Panc1 (cell line): ENCODE measurements at regions not wholly inside any gene's neighbourhood (a gene's known extent, or its start where the extent isn't known, plus 50 kb on each side); places are given as distances from the start of the nearest gene placed in this dataset.

Source experiments
- ATAC-seq: fragments of 200-7000 bp; cut with Tn5 transposase; 2 replicates; pipeline ENCODE4 v1.9.1; 2020; ENCODE audit warnings: mild to moderate bottlenecking, moderate library complexity
- BruUV-seq: library from RNA; stranded (reverse); fragments of 400-500 nt; replicated peaks from 2 replicates; lab custom pipeline; 2021; lab: Mats Ljungman, UMichigan
- CTCF ChIA-PET: fragments of 300-600 bp; sonication (Branson Sonifier 250); formaldehyde crosslinking; loops from one replicate; lab custom pipeline; 2022; ENCODE audit warnings: antibody characterized with exemption; lab: Charles Lee
- POLR2A ChIA-PET: fragments of 300-600 bp; sonication (Branson Sonifier 250); formaldehyde crosslinking; loops from one replicate; lab custom pipeline; 2022; ENCODE audit warnings: antibody characterized with exemption; lab: Charles Lee
- DNase-seq: peaks from one replicate; pipeline ENCODE4 v3.0.0-alpha.2; 2010; ENCODE audit warnings: low read depth, low spot score
- H3K27ac ChIP-seq: 2 replicates; pipeline ENCODE4 v1.5.1; 2011; ENCODE audit warnings: mild to moderate bottlenecking, low read length, inconsistent platforms
- H3K27me3 ChIP-seq: fragments of 200-500 bp; sonication (Bioruptor generic); 2 replicates; pipeline ENCODE4 v1.6.0; 2014; ENCODE audit warnings: low read length, inconsistent platforms; ENCODE audit not compliant: control insufficient read depth, insufficient read depth
- H3K36me3 ChIP-seq: fragments of 200-500 bp; sonication (Bioruptor generic); 2 replicates; pipeline ENCODE4 v1.5.1; 2014; ENCODE audit warnings: inconsistent platforms, mild to moderate bottlenecking, low read length, moderate library complexity; ENCODE audit not compliant: control insufficient read depth, insufficient read depth
- H3K4me1 ChIP-seq: 2 replicates; pipeline ENCODE4 v1.5.1; 2011; ENCODE audit warnings: inconsistent platforms, mild to moderate bottlenecking, low read length, moderate library complexity; ENCODE audit not compliant: control insufficient read depth, insufficient read depth
- H3K4me3 ChIP-seq, 2 experiments: 2 replicates each; pipeline ENCODE4 v1.5.1; 2011 to 2012; ENCODE audit warnings: low read depth in 2 of 2, low read length in 2 of 2, mild to moderate bottlenecking in 2 of 2, inconsistent platforms in 1 of 2, moderate library complexity in 1 of 2
- H3K9me3 ChIP-seq: fragments of 200-500 bp; sonication (Bioruptor generic); 2 replicates; pipeline ENCODE4 v1.5.1; 2014; ENCODE audit warnings: low read depth, mild to moderate bottlenecking, inconsistent platforms, low read length, moderate library complexity; ENCODE audit not compliant: control insufficient read depth, insufficient read depth
- POLR2AphosphoS5 ChIP-seq: IDR thresholded peaks from 2 replicates; pipeline ENCODE4 v1.6.1; 2012; ENCODE audit warnings: mild to moderate bottlenecking, low read depth, low read length, moderate library complexity
- SIN3A ChIP-seq: IDR thresholded peaks from 2 replicates; pipeline ENCODE4 v1.6.1; 2012; ENCODE audit warnings: low read depth, mild to moderate bottlenecking, low read length, moderate library complexity, borderline replicate concordance; ENCODE audit not compliant: insufficient read depth
- TCF7L2 ChIP-seq: IDR thresholded peaks from 2 replicates; pipeline ENCODE4 v1.6.1; 2011; ENCODE audit warnings: mild to moderate bottlenecking, low read depth, low read length, inconsistent platforms
- in situ Hi-C: cut with HindIII; loops from 2 replicates; pipeline ENCODE4 v1.10.0; 2016; ENCODE audit warnings: low sequenced_read_pairs, low pct_unique_long_range_greater_than_20kb
- intact Hi-C: fragments of 100-400 bp; cut with micrococcal nuclease; formaldehyde crosslinking; loops from one replicate; pipeline ENCODE4 v1.10.0; 2022; ENCODE audit not compliant: unreplicated experiment
- TF ChIP-seq, protein P1 (sequence below), 2 experiments: IDR thresholded peaks; 2 replicates each; pipeline ENCODE4 v1.6.1; 2011 to 2012; ENCODE audit warnings: low read depth in 2 of 2, control low read depth in 1 of 2, low read length in 1 of 2, mild to moderate bottlenecking in 1 of 2, moderate library complexity in 1 of 2; ENCODE audit not compliant: insufficient read depth in 1 of 2
- TF ChIP-seq, protein P2 (sequence below): fragments of 450-650 bp; IDR thresholded peaks from 2 replicates; pipeline ENCODE4 v1.5.1; 2017; ENCODE audit warnings: mild to moderate bottlenecking

DNA sequence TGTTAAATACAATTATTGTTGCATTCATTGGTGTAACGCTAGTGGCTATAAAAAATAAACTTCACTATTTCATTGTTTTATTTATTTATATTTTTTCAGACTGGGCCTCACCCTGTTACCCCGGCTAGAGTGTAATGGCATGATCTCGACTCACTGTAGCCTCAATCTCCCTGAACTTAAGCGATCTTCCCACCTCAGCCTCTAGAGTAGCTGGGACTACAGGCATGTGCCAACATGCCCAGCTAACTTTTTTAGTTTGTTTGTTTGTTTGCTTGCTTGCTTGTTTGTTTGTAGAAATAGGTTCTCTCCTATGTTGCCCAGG is 387.4 kb upstream of the PTBP2 start:
- in situ Hi-C loops (no loop called here), intact Hi-C loops (no loop called here)
- no peaks in the 10 kb centered on the region for H3K4me1 ChIP-seq
- no TSS peak for BruUV-seq
- ATAC-seq, result no peak
- no peak for TF ChIP-seq TCF7L2
- TF ChIP-seq, protein P1, sequence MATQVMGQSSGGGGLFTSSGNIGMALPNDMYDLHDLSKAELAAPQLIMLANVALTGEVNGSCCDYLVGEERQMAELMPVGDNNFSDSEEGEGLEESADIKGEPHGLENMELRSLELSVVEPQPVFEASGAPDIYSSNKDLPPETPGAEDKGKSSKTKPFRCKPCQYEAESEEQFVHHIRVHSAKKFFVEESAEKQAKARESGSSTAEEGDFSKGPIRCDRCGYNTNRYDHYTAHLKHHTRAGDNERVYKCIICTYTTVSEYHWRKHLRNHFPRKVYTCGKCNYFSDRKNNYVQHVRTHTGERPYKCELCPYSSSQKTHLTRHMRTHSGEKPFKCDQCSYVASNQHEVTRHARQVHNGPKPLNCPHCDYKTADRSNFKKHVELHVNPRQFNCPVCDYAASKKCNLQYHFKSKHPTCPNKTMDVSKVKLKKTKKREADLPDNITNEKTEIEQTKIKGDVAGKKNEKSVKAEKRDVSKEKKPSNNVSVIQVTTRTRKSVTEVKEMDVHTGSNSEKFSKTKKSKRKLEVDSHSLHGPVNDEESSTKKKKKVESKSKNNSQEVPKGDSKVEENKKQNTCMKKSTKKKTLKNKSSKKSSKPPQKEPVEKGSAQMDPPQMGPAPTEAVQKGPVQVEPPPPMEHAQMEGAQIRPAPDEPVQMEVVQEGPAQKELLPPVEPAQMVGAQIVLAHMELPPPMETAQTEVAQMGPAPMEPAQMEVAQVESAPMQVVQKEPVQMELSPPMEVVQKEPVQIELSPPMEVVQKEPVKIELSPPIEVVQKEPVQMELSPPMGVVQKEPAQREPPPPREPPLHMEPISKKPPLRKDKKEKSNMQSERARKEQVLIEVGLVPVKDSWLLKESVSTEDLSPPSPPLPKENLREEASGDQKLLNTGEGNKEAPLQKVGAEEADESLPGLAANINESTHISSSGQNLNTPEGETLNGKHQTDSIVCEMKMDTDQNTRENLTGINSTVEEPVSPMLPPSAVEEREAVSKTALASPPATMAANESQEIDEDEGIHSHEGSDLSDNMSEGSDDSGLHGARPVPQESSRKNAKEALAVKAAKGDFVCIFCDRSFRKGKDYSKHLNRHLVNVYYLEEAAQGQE (IDR thresholded peaks at IDR 0.05; ENCODE audit: insufficient read depth in 1 of 2, low read depth in 2 of 2, low read length in 1 of 2), result no peak
- no peak for TF ChIP-seq SIN3A
- TF ChIP-seq, protein P2, sequence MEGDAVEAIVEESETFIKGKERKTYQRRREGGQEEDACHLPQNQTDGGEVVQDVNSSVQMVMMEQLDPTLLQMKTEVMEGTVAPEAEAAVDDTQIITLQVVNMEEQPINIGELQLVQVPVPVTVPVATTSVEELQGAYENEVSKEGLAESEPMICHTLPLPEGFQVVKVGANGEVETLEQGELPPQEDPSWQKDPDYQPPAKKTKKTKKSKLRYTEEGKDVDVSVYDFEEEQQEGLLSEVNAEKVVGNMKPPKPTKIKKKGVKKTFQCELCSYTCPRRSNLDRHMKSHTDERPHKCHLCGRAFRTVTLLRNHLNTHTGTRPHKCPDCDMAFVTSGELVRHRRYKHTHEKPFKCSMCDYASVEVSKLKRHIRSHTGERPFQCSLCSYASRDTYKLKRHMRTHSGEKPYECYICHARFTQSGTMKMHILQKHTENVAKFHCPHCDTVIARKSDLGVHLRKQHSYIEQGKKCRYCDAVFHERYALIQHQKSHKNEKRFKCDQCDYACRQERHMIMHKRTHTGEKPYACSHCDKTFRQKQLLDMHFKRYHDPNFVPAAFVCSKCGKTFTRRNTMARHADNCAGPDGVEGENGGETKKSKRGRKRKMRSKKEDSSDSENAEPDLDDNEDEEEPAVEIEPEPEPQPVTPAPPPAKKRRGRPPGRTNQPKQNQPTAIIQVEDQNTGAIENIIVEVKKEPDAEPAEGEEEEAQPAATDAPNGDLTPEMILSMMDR, result no peak
- TF ChIP-seq POLR2AphosphoS5, result no peak
- no peaks in the 10 kb centered on the region for H3K27me3 ChIP-seq
- no peaks in the 10 kb centered on the region for H3K36me3 ChIP-seq
- ChIA-PET POLR2A (no interaction called here), CTCF (no interaction called here)
- no peak for DNase-seq
- no peak overlapping the region for H3K27ac ChIP-seq
- no peaks in the 10 kb centered on the region for H3K9me3 ChIP-seq
- H3K4me3 ChIP-seq, result no peak overlapping the region

DNA sequence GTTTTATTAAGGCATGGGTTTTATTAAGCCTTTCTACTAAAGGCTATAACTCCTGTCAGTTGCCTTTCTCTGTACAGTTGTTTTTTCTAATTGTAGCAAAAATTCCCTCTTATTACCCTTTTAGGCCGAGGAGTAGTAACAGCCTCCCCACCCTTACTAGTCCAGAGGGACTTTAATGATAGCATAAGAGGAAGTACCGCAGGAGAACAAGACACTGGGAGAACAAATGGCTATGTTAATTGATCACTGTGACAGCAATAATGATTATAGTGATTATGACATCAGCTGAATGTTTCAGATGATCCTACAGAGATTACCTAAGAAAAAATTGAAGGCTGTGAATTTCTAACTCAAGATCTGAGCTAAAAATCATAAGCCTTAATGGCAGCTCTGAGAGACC is 383.0 kb upstream of the PTBP2 start:
- DNase-seq, result no peak
- CTCF ChIA-PET, result no interaction called here
- Histone ChIP-seq H3K4me3 (no peak overlapping the region), H3K27me3 (no peaks in the 10 kb centered on the region), H3K9me3 (no peaks in the 10 kb centered on the region), H3K36me3 (no peaks in the 10 kb centered on the region), H3K4me1 (no peaks in the 10 kb centered on the region), H3K27ac (no peak overlapping the region)
- intact Hi-C loops (no loop called here), in situ Hi-C loops (no loop called here)
- POLR2A ChIA-PET, result no interaction called here
- no peak for ATAC-seq
- BruUV-seq, result no TSS peak
- TF ChIP-seq, protein P1 (IDR thresholded peaks at IDR 0.05; ENCODE audit: insufficient read depth in 1 of 2, low read depth in 2 of 2, low read length in 1 of 2), result no peak
- TF ChIP-seq, protein P2, result no peak
- TF ChIP-seq TCF7L2 (no peak), POLR2AphosphoS5 (no peak), SIN3A (no peak)
